GM23248 (cell line): ENCODE measurements at regions not wholly inside any gene's neighbourhood (a gene's known extent, or its start where the extent isn't known, plus 50 kb on each side); places are given as distances from the start of the nearest gene placed in this dataset.

Experiments used
- DNase-seq: peaks from one replicate; pipeline ENCODE4 v3.0.0-alpha.2; 2015
- H2AFZ ChIP-seq: fragments of 200-600 bp; sonication (generic); 2 replicates; pipeline ENCODE4 v1.6.1; 2016; ENCODE audit warnings: antibody characterized with exemption
- H3F3A ChIP-seq: fragments of 200-600 bp; sonication (generic); 2 replicates; pipeline ENCODE4 v1.6.1; 2016; ENCODE audit warnings: mild to moderate bottlenecking, antibody characterized with exemption, mixed run types; ENCODE audit not compliant: insufficient read depth
- H3K27ac ChIP-seq: fragments of 200-600 bp; sonication (generic); 2 replicates; pipeline ENCODE4 v1.5.1; 2016; ENCODE audit warnings: mild to moderate bottlenecking
- H3K27me3 ChIP-seq: fragments of 200-600 bp; sonication (generic); replicated peaks from 2 replicates; pipeline ENCODE4 v1.6.1; 2016; ENCODE audit warnings: mild to moderate bottlenecking; ENCODE audit not compliant: insufficient read depth
- H3K36me3 ChIP-seq: fragments of 200-600 bp; sonication (generic); 2 replicates; pipeline ENCODE4 v1.6.1; 2016; ENCODE audit warnings: low read depth, mild to moderate bottlenecking
- H3K4me1 ChIP-seq: fragments of 200-600 bp; sonication (generic); 2 replicates; pipeline ENCODE4 v1.6.1; 2016; ENCODE audit warnings: mild to moderate bottlenecking; ENCODE audit not compliant: insufficient read depth
- H3K4me2 ChIP-seq: fragments of 200-600 bp; sonication (generic); one replicate; pipeline ENCODE4 v1.6.1; 2016; ENCODE audit warnings: mild to moderate bottlenecking; ENCODE audit not compliant: unreplicated experiment
- H3K4me3 ChIP-seq: fragments of 200-600 bp; sonication (generic); 2 replicates; pipeline ENCODE4 v1.5.1; 2016; ENCODE audit warnings: mild to moderate bottlenecking
- H3K79me2 ChIP-seq: fragments of 200-600 bp; sonication (generic); 2 replicates; pipeline ENCODE4 v1.6.1; 2016; ENCODE audit warnings: mild to moderate bottlenecking; ENCODE audit not compliant: insufficient read depth
- H3K9ac ChIP-seq: fragments of 200-600 bp; sonication (generic); 2 replicates; pipeline ENCODE4 v1.6.1; 2016; ENCODE audit warnings: mild to moderate bottlenecking
- H3K9me2 ChIP-seq: fragments of 200-600 bp; sonication (generic); 2 replicates; pipeline ENCODE4 v1.6.1; 2016; ENCODE audit warnings: mixed run types, mild to moderate bottlenecking, moderate library complexity; ENCODE audit not compliant: insufficient read depth
- H3K9me3 ChIP-seq: fragments of 200-600 bp; sonication (generic); one replicate; pipeline ENCODE4 v1.6.1; 2017; ENCODE audit warnings: low read depth
- H4K20me1 ChIP-seq: fragments of 200-600 bp; sonication (generic); 2 replicates; pipeline ENCODE4 v1.6.0; 2016; ENCODE audit not compliant: insufficient read depth
- EZH2 ChIP-seq: fragments of 200-600 bp; sonication (generic); IDR thresholded peaks from 2 replicates; pipeline ENCODE4 v1.6.1; 2018; ENCODE audit warnings: antibody characterized with exemption, mild to moderate bottlenecking; ENCODE audit not compliant: insufficient read depth, poor library complexity, severe bottlenecking
- EZH2phosphoT487 ChIP-seq: fragments of 200-600 bp; sonication (generic); IDR thresholded peaks from 2 replicates; pipeline ENCODE4 v1.6.1; 2018; ENCODE audit warnings: antibody characterized with exemption, moderate library complexity, mild to moderate bottlenecking, low read depth; ENCODE audit not compliant: insufficient read depth
- WGBS, 2 experiments: methylation state at CpG; one replicate each; pipeline ENCODE4 v1.1.6; 2015 to 2017; ENCODE audit warnings: low lambda C conversion rate in 2 of 2, low coverage in 1 of 2; ENCODE audit errors: missing lambda C conversion rate in 2 of 2; 5-methylcytosine and 5-hydroxymethylcytosine counted together
- in situ Hi-C: fragments of 300-500 bp; cut with MboI; formaldehyde crosslinking; loops from 2 replicates; pipeline ENCODE4 v1.15.0; 2020

DNA sequence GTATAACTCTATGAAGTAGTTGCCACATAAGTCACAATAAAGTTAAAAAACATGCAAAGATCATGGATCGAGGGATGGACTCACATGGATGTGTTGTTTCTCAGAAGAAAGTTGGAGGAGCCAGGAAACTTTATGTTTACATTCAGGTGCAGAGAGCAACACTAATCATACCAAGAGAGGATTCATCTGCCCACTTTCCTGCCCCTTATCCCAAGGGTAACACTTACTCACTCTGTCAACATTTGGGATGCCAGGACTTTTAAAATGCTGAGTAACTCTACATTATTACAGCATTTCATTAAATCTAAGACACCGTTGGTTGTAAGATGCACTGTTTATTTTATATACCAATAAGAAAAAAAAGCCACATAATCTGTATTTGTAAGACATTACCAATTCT, 170.4 kb downstream of the KCNE4 start:
- H2AFZ ChIP-seq = no peak overlapping the region
- no peaks in the 10 kb centered on the region for H3K9me2 ChIP-seq
- peaks cover 15% of the 10 kb centered on the region for H3K27me3 ChIP-seq
- no peaks in the 10 kb centered on the region for H3K79me2 ChIP-seq
- peak; percentile 41 for DNase-seq
- H3K4me3 ChIP-seq = no peak overlapping the region
- in situ Hi-C loops = no loop called here
- WGBS, 2 experiments = 77 to 80% methylated on average over 2 of the region's 2 CpGs
- TF ChIP-seq EZH2 = no peak
- no peak for TF ChIP-seq EZH2phosphoT487
- no peak overlapping the region for H3K27ac ChIP-seq
- H3K9ac ChIP-seq = no peak overlapping the region
- no peaks in the 10 kb centered on the region for H3K36me3 ChIP-seq
- H4K20me1 ChIP-seq = no peaks in the 10 kb centered on the region
- no peak overlapping the region for H3K4me2 ChIP-seq
- no peaks in the 10 kb centered on the region for H3K9me3 ChIP-seq
- H3K4me1 ChIP-seq = peaks cover 7% of the 10 kb centered on the region; the same call in 1 of the 2 replicates
- no peaks in the 10 kb centered on the region for H3F3A ChIP-seq

DNA sequence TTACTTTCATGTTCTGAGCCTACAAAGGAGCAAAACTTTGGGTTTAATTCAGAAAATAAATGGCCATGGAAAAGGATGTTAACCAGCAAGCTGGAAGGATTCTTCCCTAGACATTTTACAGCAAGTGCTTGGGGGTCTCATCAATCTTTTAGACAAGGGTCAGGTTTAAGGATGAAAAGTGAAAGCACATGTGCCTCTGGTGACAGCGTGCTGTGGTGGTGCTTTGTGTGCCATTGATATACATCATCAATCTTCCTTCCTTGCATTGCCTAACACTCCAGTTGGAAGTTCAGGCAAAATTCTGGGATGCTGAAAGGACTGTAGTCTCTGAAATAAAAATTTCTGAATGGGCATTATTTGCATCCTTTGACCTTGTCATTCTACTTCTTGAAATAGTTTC, 171.2 kb downstream of the KCNE4 start:
- H3K9me2 ChIP-seq = no peaks in the 10 kb centered on the region
- 35 to 65% methylated on average over 1 of the region's 1 CpG for WGBS, 2 experiments
- no peaks in the 10 kb centered on the region for H3K36me3 ChIP-seq
- H3K27ac ChIP-seq = no peak overlapping the region
- no peak for DNase-seq
- in situ Hi-C loops = no loop called here
- no peak overlapping the region for H3K9ac ChIP-seq
- no peaks in the 10 kb centered on the region for H3F3A ChIP-seq
- H2AFZ ChIP-seq = no peak overlapping the region
- peaks cover 13% of the 10 kb centered on the region for H3K27me3 ChIP-seq
- no peaks in the 10 kb centered on the region for H3K9me3 ChIP-seq
- H3K4me1 ChIP-seq = peaks cover 7% of the 10 kb centered on the region; the same call in 1 of the 2 replicates
- no peaks in the 10 kb centered on the region for H3K79me2 ChIP-seq
- H4K20me1 ChIP-seq = no peaks in the 10 kb centered on the region
- H3K4me3 ChIP-seq = no peak overlapping the region
- TF ChIP-seq EZH2phosphoT487 (no peak), EZH2 (no peak)
- H3K4me2 ChIP-seq = no peak overlapping the region

DNA sequence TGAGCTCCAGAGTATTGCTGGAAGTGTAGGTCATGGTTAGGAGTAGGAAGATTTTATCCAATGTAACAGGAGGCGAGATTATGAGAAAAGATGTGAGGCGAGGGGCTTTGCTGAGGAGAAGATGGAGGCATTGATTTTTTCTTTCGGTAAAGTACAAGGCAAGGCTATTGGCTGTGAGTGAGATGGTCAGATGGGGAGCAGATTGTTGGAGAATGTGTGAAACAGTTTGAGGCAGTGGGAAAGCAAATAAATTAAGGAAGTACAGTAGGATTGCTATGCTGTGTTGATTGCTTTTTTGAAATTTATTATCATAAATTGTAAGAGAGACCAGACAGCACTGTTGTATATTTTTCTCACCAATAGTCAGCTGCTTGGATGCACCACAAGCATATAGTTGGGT, 173.3 kb downstream of the KCNE4 start:
- H3K9me2 ChIP-seq = no peaks in the 10 kb centered on the region
- H3K9me3 ChIP-seq = no peaks in the 10 kb centered on the region
- no peak overlapping the region for H3K27ac ChIP-seq
- WGBS, 2 experiments = 44 to 57% methylated on average over 3 of the region's 3 CpGs
- in situ Hi-C loops = loop anchor here (25.0 kb wide), 1 partner anchor 238 kb away; no protein-coding TSS in a partner anchor
- no peak overlapping the region for H3K4me2 ChIP-seq
- H4K20me1 ChIP-seq = no peaks in the 10 kb centered on the region
- no peak for TF ChIP-seq EZH2
- no peak for TF ChIP-seq EZH2phosphoT487
- H3K36me3 ChIP-seq = no peaks in the 10 kb centered on the region
- no peaks in the 10 kb centered on the region for H3K79me2 ChIP-seq
- H3K27me3 ChIP-seq = peaks cover 9% of the 10 kb centered on the region
- H3K4me1 ChIP-seq = peaks cover 7% of the 10 kb centered on the region; the same call in 1 of the 2 replicates
- H3K4me3 ChIP-seq = no peak overlapping the region
- H2AFZ ChIP-seq = no peak overlapping the region
- no peak overlapping the region for H3K9ac ChIP-seq
- no peak for DNase-seq
- no peaks in the 10 kb centered on the region for H3F3A ChIP-seq

DNA sequence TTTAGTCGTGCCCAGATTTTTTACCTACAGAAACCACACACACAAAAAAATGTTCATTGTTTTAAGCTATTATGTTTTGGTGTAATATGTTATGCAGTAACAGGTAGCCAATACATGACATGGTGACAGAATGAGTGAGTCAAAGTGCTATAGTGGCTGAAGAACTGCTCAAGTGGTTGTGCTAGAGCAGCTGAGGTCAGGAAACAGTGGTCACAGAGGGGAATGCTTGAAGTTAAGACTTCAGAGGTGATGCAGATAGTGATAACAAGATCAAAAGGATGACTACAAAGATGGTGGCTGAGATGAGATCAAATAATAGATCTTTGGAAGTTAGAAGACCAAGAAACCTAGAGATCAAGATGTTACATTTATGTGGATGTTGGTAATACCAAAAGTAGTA, 174.3 kb downstream of the KCNE4 start:
- no peaks in the 10 kb centered on the region for H4K20me1 ChIP-seq
- no peaks in the 10 kb centered on the region for H3F3A ChIP-seq
- H3K9ac ChIP-seq = no peak overlapping the region
- no peaks in the 10 kb centered on the region for H3K79me2 ChIP-seq
- H3K27me3 ChIP-seq = peaks cover 9% of the 10 kb centered on the region
- WGBS, 2 experiments = 36 to 40% methylated on average over 1 of the region's 1 CpG
- no peaks in the 10 kb centered on the region for H3K36me3 ChIP-seq
- peaks cover 7% of the 10 kb centered on the region; the same call in 1 of the 2 replicates for H3K4me1 ChIP-seq
- no peak overlapping the region for H2AFZ ChIP-seq
- no peak overlapping the region for H3K4me3 ChIP-seq
- H3K4me2 ChIP-seq = no peak overlapping the region
- H3K9me2 ChIP-seq = no peaks in the 10 kb centered on the region
- in situ Hi-C loops = loop anchor here (25.0 kb wide), 1 partner anchor 239 kb away; no protein-coding TSS in a partner anchor
- no peak for DNase-seq
- H3K9me3 ChIP-seq = no peaks in the 10 kb centered on the region
- TF ChIP-seq EZH2 (no peak), EZH2phosphoT487 (no peak)
- no peak overlapping the region for H3K27ac ChIP-seq

DNA sequence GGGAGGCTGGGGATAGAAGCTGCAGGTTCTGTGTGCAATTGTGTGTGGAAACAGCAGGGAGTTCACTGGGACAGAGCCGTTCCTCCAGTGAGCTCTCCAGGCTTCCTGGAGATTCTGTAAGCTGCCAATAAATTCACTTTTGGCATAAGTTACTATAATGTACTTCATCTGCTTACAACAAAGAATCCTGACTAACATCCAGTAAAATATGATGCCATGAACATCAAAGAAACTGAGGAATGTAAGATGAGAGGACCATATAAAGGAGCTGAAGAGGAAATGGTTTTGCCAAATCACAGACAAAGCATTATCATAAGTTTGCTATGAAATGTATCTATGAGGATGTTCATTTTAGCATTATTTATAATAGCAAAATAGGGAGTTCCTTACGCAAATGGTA, 175.3 kb downstream of the KCNE4 start:
- Histone ChIP-seq H3K79me2 (no peaks in the 10 kb centered on the region), H3F3A (no peaks in the 10 kb centered on the region), H3K27ac (no peak overlapping the region), H3K36me3 (no peaks in the 10 kb centered on the region), H3K4me2 (no peak overlapping the region), H3K27me3 (peaks cover 9% of the 10 kb centered on the region), H3K9me2 (no peaks in the 10 kb centered on the region), H3K4me1 (peaks cover 6% of the 10 kb centered on the region; the same call in 1 of the 2 replicates), H3K9ac (no peak overlapping the region), H2AFZ (no peak overlapping the region), H4K20me1 (no peaks in the 10 kb centered on the region), H3K4me3 (no peak overlapping the region), H3K9me3 (no peaks in the 10 kb centered on the region)
- in situ Hi-C loops = loop anchor here (25.0 kb wide), 1 partner anchor 240 kb away; no protein-coding TSS in a partner anchor
- DNase-seq = no peak
- TF ChIP-seq EZH2phosphoT487 = no peak
- no peak for TF ChIP-seq EZH2
- 31 to 38% methylated on average over 2 of the region's 2 CpGs for WGBS, 2 experiments
